ENCODE measurements at regions not wholly inside any gene's neighbourhood (a gene's known extent, or its start where the extent isn't known, plus 50 kb on each side); places are given as distances from the start of the nearest gene placed in this dataset.

DNA sequence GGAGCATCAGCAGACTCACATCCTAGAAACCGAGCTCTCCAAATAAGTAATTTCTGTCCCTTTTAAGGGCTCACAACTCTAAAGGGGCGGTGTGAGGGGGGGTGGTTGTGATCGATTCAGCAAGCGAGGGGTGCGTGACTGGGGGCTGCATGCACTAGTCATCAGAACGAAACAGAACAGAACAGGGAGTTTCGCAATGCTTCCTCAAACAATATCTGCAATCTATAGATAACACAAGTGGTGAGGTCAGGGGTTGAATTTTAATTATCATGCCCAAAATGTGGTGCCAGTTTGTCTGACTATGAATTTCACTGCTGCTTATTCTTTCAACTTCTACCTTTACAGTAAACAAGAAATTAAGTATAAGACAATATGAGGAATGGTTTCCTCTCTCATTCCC lies 1003.0 kb upstream of the NCAM2 start:
- no peak for TF ChIP-seq JUND (IDR thresholded peaks at IDR 0.05; ENCODE audit: low read depth)
- in situ Hi-C loops (cut with HindIII; ENCODE audit: low pct_unique_long_range_greater_than_20kb, low sequenced_read_pairs) = no loop called here

DNA sequence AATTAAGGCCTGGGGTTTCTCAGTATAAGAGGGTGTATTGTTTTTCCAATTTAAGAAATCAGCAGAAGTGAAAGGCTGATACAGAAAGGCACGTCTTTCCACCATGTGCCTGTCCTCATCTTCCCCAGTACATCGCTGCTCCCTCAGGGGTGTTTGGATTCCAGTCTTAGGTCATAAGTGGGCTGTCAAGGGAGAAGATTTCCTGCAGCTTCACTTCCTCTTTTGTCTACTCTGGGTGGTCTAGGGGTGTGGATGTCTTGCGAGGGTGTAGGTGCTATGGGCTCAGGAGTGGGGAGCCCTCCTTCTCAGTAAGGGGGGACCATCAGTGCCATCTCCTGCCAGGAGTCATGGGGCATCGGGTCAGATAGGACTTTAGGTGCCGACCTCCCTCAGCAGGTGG lies 999.8 kb upstream of the NCAM2 start:
- TF ChIP-seq JUND (IDR thresholded peaks at IDR 0.05; ENCODE audit: low read depth) = no peak
- in situ Hi-C loops (cut with HindIII; ENCODE audit: low pct_unique_long_range_greater_than_20kb, low sequenced_read_pairs) = no loop called here
- no peak for DNase-seq (ENCODE audit: low read depth in 1 of 2, low spot score in 1 of 2)

More for the DNA sequence above, 1003.0 kb upstream of the NCAM2 start:
- no peak for DNase-seq (ENCODE audit: low read depth in 1 of 2, low spot score in 1 of 2)

DNA sequence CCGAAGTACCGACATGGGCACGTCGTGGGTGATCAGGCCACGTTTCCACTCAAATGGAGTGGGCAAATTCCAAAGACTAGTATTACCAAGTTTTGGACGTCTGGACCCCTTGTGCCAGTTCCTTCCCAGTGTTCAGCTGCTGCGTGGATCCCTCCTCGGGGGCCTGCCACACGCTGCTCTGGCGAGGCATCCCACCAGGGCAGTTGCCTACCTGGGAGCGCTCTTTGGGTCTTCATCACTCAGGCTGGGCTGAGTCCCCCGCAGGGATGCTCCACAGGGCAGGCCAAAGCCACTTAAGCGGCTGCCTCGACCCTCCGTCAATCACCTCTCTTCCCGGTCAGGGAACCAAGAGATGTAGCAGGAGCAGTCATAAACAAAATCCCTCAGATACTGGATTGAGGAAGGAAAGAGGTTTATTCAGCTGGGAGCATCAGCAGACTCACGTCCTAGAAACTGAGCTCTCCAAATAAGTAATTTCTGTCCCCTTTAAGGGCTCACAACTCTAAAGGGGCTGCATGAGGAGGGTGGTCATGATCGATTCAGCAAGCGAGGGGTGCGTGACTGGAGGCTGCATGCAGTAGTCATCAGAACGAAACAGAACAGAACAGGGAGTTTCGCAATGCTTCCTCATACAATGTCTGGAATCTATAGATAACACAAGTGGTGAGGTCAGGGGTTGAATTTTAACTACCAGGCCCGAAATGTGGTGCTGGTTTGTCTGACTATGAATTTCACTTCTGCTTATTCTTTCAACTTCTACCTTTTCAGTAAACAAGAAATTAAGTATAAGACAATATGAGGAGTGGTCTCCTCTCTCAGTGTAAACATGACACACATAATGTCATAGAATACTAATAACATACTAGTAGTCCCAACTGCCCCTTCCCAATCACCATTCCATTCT lies 998.6 kb upstream of the NCAM2 start:
- in situ Hi-C loops (cut with HindIII; ENCODE audit: low pct_unique_long_range_greater_than_20kb, low sequenced_read_pairs) = no loop called here
- DNase-seq (ENCODE audit: low read depth in 1 of 2, low spot score in 1 of 2) = no peak
- no peak for TF ChIP-seq JUND (IDR thresholded peaks at IDR 0.05; ENCODE audit: low read depth)

DNA sequence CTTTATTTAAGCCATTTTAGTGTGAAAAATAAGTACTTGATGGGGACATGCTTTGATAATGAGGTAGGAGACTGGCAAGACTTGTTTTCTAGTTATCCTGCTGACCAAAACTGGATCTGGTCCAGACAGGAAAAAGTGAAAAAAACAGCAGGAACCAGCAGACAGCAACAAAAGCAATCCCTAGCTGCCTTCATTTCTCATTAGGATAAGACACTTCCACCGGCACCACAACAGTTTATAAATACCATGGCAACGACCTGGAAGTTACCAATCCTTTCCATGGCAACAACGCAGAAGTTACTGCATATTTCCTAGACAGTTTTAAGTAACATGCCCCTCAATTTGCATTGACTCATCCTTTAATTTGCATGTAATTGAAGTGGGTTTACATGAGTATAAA lies 993.8 kb upstream of the NCAM2 start:
- no peak for TF ChIP-seq JUND (IDR thresholded peaks at IDR 0.05; ENCODE audit: low read depth)
- in situ Hi-C loops (cut with HindIII; ENCODE audit: low pct_unique_long_range_greater_than_20kb, low sequenced_read_pairs) = no loop called here
- peak in 1 of 2 experiments; percentile 20 for DNase-seq (ENCODE audit: low read depth in 1 of 2, low spot score in 1 of 2)

DNA sequence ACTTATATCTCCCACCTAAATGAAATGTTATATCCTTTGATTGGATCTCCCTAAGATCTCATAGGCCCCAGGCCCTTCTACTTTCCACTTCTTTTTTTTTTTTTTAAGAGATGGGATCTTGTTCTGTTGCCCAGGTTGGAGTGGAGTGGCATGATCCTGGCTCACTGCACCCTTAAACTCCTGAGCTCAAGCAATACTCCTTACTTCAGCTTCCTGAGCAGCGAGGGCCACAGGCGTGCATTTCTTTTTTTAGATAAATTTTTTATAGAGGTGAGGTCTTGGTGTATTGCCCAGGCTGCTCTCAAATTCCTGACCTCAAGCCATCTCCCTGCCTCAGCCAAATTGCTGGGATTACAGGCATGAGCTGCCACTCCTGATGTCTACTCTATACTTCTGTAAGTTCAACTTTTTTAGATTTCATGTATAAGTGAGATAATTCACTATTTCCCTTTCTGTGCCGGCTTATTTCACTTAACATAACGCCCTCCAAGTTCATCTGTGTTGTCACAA lies 987.5 kb upstream of the NCAM2 start:
- in situ Hi-C loops (cut with HindIII; ENCODE audit: low pct_unique_long_range_greater_than_20kb, low sequenced_read_pairs) = no loop called here
- DNase-seq (ENCODE audit: low read depth in 1 of 2, low spot score in 1 of 2) = no peak
- TF ChIP-seq JUND (IDR thresholded peaks at IDR 0.05; ENCODE audit: low read depth) = no peak

DNA sequence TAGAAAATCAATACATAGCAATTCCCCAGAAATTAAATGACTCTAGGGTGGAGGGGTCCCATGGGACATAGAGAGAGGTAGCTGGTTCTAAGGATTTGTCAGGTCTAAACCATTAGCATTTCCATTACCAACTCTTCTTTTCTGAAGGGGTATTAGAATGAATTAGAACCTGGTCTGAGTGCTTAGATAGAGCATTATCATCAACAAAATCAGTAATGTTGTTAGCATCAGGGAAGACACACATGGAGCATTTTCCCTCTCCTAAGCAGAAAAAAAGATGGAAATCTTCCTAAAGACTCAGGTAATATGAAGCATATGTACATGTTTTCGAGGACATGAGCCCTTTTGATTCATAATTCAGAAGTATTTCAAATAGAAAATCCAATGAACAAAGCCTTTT lies 984.4 kb upstream of the NCAM2 start:
- no peak for TF ChIP-seq JUND (IDR thresholded peaks at IDR 0.05; ENCODE audit: low read depth)
- no peak for DNase-seq (ENCODE audit: low read depth in 1 of 2, low spot score in 1 of 2)
- in situ Hi-C loops (cut with HindIII; ENCODE audit: low pct_unique_long_range_greater_than_20kb, low sequenced_read_pairs) = no loop called here

DNA sequence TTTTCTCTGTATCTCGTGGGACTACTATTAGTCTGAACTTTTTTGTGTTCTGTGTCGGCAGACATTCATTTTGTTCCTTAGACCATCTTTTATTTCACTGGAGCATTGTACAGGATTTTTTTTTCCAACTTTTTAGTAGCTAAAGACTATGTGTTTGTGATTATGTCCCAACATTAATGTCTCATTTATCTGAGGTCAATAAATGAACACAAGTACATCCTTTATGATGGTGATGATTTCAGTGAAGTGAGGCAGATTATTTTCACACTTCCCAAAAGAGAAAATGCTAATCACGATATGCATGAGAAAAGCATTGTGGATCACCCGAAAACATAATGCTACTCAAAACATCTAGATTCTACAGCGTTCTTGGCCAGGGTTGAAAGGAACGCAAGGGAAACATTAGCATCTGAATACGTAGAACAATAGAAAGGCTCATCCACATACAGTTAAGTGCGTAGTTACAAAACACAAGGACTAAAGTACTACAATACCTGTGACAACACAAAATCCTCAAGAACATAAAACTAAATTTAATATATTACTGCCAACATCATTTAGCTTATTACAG lies 981.7 kb upstream of the NCAM2 start:
- in situ Hi-C loops (cut with HindIII; ENCODE audit: low pct_unique_long_range_greater_than_20kb, low sequenced_read_pairs) = no loop called here
- DNase-seq (ENCODE audit: low read depth in 1 of 2, low spot score in 1 of 2) = no peak
- TF ChIP-seq JUND (IDR thresholded peaks at IDR 0.05; ENCODE audit: low read depth) = no peak

DNA sequence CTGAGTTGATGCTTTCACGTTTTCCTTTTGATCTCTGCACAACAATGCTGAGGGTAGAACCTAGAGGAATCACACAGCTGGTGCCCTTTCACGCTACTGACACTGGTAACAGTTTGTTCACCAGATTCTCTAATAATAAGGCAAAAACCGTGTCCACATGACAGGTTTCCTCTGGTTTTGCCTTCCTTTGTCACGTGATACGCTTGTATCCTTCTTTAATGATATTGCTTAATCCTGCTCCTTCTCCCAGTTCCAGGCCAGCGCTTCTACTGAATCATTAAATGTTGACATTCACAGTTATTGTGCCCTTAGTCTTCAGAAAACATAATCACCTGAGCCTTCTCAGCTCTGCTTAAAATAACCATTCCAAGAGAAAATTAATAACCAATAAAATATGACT lies 978.2 kb upstream of the NCAM2 start:
- DNase-seq (ENCODE audit: low read depth in 1 of 2, low spot score in 1 of 2) = no peak
- no peak for TF ChIP-seq JUND (IDR thresholded peaks at IDR 0.05; ENCODE audit: low read depth)
- in situ Hi-C loops (cut with HindIII; ENCODE audit: low pct_unique_long_range_greater_than_20kb, low sequenced_read_pairs) = no loop called here

DNA sequence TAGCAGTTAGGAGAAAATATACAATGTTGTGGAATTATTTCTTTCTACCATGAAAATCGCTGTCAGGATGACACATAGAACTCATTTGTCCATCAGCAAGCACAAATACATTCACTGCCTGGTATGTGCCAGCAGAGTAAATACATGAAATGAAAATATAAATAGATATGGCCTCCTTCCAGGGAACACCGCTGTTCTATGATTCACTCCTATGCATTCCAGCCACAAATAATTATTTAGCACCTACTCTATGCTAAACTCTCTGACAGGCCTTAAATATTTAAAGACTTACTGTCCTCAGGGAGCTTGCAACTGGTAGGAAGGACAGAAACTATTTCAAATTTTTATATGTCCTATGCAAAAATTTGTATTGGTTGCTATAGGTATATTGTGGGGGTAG lies 975.0 kb upstream of the NCAM2 start:
- TF ChIP-seq JUND (IDR thresholded peaks at IDR 0.05; ENCODE audit: low read depth) = no peak
- in situ Hi-C loops (cut with HindIII; ENCODE audit: low pct_unique_long_range_greater_than_20kb, low sequenced_read_pairs) = no loop called here
- peak in 1 of 2 experiments; percentile 9 for DNase-seq (ENCODE audit: low read depth in 1 of 2, low spot score in 1 of 2)

DNA sequence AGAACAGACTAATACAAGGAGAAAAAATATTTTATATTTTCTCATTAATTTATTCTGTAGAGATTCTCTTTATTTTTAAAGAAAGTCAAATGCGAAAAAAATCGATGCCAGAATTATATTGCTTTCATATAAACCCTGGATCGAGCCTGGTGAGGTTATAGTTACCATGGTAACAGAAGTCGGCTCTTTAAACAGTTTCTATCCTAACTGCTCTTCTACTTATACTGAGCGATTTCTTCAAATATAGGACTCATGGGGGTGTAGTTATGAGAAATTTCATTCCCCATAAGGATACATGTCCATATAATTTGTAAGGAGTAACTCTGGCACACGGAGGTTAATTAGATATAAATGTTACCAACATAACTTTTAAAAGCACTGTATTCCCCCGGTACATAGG lies 973.5 kb upstream of the NCAM2 start:
- DNase-seq (ENCODE audit: low read depth in 1 of 2, low spot score in 1 of 2) = no peak
- in situ Hi-C loops (cut with HindIII; ENCODE audit: low pct_unique_long_range_greater_than_20kb, low sequenced_read_pairs) = no loop called here
- TF ChIP-seq JUND (IDR thresholded peaks at IDR 0.05; ENCODE audit: low read depth) = no peak

DNA sequence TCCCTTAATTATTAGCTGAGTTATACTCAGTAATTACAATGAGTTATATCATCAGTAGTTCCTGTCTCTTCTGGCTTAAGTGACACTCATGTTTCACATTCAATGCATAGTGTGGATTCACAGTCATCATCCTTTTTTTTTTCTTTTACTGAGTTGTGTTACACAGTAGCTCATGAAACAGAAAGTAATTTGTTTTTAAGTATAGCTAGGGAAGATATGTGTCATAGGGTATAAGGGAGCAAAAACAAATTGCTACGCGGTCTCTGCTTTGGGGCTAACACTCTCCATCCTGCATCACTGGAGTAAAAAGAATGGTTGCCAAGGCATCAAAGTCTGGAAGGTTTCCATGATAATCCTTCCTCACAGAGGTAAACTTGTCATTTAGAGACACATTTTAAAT lies 971.7 kb upstream of the NCAM2 start:
- in situ Hi-C loops (cut with HindIII; ENCODE audit: low pct_unique_long_range_greater_than_20kb, low sequenced_read_pairs) = no loop called here
- TF ChIP-seq JUND (IDR thresholded peaks at IDR 0.05; ENCODE audit: low read depth) = no peak
- DNase-seq (ENCODE audit: low read depth in 1 of 2, low spot score in 1 of 2) = no peak

DNA sequence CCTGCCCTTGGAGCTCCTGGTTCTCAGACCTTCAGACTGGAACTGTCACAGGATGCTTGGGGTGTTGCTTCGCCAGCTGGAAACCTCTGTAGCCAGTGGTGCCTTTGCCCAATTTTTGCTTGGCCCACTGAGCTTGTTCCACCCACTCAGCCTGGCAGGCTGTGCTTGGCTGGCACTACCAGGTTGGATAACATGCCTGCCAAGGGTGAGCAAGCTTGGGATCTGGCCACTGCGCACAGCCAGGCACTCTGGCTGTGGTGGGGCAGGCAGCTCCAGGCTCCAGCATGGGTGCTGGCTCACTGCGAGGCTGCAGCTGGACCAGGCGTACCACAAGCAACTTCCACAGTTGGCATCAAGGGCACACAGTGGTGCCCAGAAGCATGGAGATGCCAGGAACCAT lies 967.8 kb upstream of the NCAM2 start:
- no peak for DNase-seq (ENCODE audit: low read depth in 1 of 2, low spot score in 1 of 2)
- TF ChIP-seq JUND (IDR thresholded peaks at IDR 0.05; ENCODE audit: low read depth) = no peak
- in situ Hi-C loops (cut with HindIII; ENCODE audit: low pct_unique_long_range_greater_than_20kb, low sequenced_read_pairs) = no loop called here

DNA sequence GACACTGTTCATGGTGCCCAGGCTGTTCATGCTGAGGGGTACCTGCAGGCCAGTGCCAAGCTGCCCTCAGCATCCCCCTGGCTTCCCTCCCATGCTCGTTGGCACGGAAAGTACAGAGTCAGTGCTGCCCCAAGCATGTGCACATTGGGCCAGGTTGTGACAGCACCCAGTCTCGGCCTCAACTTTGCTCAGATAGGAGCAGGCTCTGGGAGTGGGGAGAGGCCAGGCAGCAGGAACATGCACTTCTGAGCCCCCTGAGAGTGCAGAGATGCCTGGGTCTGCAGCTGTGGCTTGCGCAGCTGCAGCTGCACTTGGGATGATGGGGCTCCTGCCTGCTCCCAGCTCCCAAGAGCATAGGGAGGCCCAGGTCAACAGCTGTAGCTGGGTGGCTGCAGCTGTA lies 966.4 kb upstream of the NCAM2 start:
- in situ Hi-C loops (cut with HindIII; ENCODE audit: low pct_unique_long_range_greater_than_20kb, low sequenced_read_pairs) = no loop called here
- no peak for DNase-seq (ENCODE audit: low read depth in 1 of 2, low spot score in 1 of 2)
- no peak for TF ChIP-seq JUND (IDR thresholded peaks at IDR 0.05; ENCODE audit: low read depth)
